GM12875 (cell line): ENCODE measurements at regions not wholly inside any gene's neighbourhood (a gene's known extent, or its start where the extent isn't known, plus 50 kb on each side); places are given as distances from the start of the nearest gene placed in this dataset.

Experiments
- H3K4me3 ChIP-seq: one replicate; pipeline ENCODE4 v1.5.1; 2011; ENCODE audit warnings: low read depth, low read length, control low read depth
- TF ChIP-seq, protein P1 (sequence below): IDR thresholded peaks from 2 replicates; pipeline ENCODE4 v1.5.1; 2011; ENCODE audit warnings: low read depth, mild to moderate bottlenecking, control low read depth, inconsistent platforms, low read length, moderate library complexity, borderline replicate concordance; ENCODE audit not compliant: insufficient read depth

DNA sequence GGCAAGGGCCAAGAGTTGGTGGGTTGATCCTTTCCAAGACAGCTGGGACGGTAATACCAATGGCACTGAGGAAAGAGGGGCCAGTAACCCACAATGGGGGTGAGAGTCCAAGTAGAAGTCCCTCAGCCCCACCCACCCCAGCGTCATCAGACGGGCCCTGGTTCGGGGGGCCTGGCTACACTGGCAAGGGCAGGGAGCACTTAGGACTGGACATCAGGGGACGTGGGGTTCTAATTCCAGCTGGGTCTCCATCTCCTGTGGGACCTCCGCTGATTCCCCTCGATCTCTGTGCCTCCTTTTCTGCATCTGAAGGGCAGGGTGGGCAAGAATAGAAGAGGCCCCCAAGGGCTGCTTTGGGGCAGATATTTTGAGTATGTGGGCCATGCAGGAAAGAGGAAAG is 53.5 kb upstream of the FCN1 start:
- H3K4me3 ChIP-seq: no peak overlapping the region
- TF ChIP-seq, protein P1, sequence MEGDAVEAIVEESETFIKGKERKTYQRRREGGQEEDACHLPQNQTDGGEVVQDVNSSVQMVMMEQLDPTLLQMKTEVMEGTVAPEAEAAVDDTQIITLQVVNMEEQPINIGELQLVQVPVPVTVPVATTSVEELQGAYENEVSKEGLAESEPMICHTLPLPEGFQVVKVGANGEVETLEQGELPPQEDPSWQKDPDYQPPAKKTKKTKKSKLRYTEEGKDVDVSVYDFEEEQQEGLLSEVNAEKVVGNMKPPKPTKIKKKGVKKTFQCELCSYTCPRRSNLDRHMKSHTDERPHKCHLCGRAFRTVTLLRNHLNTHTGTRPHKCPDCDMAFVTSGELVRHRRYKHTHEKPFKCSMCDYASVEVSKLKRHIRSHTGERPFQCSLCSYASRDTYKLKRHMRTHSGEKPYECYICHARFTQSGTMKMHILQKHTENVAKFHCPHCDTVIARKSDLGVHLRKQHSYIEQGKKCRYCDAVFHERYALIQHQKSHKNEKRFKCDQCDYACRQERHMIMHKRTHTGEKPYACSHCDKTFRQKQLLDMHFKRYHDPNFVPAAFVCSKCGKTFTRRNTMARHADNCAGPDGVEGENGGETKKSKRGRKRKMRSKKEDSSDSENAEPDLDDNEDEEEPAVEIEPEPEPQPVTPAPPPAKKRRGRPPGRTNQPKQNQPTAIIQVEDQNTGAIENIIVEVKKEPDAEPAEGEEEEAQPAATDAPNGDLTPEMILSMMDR: no peak

DNA sequence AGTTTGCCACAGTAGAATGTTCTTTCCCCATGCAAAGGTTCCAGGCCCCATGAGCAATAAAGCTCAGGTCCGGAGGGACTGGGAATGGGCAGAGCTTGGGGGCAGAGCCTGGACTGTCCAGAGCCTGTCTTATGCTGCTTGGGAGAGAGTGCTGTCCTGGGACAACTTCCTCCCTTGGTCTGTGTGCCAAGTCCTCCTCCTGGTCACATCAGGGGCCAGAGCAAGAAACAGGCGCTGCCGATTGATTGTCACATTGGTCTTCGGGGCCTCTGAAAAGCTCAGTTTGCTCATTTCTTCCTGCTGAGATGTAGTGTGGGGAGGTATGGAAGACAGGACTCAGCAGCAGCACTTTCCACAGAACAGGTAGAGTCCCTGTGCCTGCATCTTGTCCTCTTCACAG is 54.0 kb upstream of the FCN1 start:
- TF ChIP-seq, protein P1: no peak
- no peak overlapping the region for H3K4me3 ChIP-seq

DNA sequence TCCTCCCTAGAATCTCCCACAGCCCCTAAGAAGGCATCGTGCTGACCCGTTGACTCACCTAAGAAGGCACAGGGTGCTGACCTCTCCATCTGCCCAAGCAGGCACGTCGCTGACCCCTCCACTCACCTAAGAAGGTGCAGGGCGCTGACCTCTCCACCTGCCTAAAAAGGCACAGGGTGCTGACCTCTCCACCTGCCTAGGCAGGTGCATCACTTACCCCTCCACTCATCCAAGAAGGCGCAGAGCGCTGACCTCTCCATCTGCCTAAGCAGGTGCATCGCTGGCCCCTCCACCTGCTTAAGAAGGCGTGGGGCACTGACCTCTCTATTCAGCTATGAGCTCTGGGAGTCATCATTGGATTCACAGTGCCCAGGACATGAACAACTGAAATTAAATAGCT is 54.4 kb upstream of the FCN1 start:
- H3K4me3 ChIP-seq: no peak overlapping the region
- TF ChIP-seq, protein P1: no peak

DNA sequence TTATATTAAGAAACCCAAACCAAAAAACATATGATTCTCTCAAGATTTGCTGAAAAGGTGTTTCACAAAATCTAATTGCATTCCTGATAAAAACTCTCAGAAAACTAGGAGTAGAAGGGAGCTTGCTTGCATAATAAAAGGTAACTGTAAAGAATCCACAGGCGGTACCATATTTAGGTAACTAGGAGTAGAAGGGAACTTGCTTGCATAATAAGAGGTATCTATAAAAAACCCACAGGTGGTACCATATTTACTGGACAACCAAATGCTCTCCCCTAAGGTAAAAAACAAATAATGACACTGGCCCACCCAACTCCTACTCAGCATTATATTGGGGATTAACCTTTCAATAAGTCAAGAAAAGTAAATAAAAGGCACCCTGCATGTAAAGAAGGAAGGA is 57.5 kb upstream of the FCN1 start:
- TF ChIP-seq, protein P1: no peak
- H3K4me3 ChIP-seq: no peak overlapping the region

DNA sequence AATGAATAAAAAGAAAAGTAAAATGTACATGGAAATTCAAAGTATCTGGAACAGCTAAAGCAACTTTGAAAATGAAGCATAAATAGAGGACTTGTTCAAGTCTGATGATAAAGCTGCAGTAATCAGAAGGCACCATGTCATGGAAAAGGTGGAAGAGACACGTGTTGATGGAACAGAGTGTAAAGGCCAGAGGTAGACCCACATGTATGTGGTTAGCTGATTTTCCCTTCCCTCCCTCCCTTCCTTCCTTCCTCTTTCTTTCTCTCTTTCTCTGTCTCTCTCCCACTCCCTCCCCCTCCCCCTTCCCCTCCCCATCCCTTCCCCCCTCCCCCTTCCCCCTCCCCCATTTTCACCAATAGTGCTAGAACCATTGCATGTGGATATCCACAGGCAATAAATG is 58.7 kb upstream of the FCN1 start:
- H3K4me3 ChIP-seq: no peak overlapping the region
- TF ChIP-seq, protein P1: no peak

DNA sequence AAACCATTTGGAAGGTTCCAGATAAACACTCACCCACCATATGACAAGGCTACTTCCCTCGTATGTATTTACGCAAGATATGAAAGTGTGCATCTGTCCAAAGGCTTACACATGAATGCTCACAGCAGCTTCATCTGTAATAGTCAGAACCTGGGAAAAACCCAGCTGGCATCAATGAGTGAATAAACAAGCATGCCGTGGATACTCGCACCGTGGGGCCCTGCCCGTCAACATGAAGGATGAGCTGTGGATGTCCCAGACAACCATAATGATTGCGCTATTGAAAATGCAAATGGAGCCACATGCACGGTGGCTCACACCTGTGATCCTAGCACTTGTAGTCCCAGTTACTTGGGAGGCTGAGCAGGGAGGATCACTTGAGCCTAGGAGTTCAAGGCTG is 60.6 kb upstream of the FCN1 start:
- H3K4me3 ChIP-seq: no peak overlapping the region
- TF ChIP-seq, protein P1: no peak

DNA sequence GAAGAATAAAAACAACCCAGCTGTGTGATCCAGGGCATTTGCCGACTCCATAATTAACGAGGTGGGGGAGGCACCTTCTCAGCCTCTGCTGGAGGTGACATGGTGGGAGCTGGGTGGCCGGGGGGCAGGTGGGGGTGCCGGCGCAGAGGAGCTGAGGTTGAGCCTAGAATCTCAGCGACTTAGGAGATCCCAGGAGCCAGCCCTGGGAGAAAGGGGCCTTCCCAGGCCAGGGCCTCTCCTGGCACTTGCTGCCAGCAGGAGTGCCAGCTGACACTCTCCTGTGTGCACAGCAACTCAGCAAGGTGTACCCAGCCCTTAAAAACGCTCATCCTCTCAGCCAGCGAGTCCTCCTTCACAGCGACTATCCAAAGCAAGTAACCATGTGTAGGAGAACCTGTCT is 62.8 kb upstream of the FCN1 start:
- TF ChIP-seq, protein P1: no peak
- H3K4me3 ChIP-seq: no peak overlapping the region
